ENCODE measurements at regions not wholly inside any gene's neighbourhood (a gene's known extent, or its start where the extent isn't known, plus 50 kb on each side); places are given as distances from the start of the nearest gene placed in this dataset.
"Not testable (repeated sequence)": the region's sequence is repeated elsewhere in the genome, so short reads cannot be mapped to it uniquely, and the experiment has no call there.

GRCh38 chr6:68533339-68533795 is 101.7 kb upstream of the ADGRB3 start:
- no peak for DNase-seq (ENCODE audit: extremely low spot score)
- TF ChIP-seq HDGF (IDR thresholded peaks at IDR 0.05; ENCODE audit: borderline replicate concordance) (no peak), TARDBP (IDR thresholded peaks at IDR 0.05) (no peak), LEF1 (IDR thresholded peaks at IDR 0.05; ENCODE audit: borderline replicate concordance) (no peak), FOXM1 (IDR thresholded peaks at IDR 0.05; ENCODE audit: borderline replicate concordance) (no peak), BHLHE40 (IDR thresholded peaks at IDR 0.05; ENCODE audit: borderline replicate concordance) (no peak), SUZ12 (IDR thresholded peaks at IDR 0.05) (no peak), ZNF384 (IDR thresholded peaks at IDR 0.05) (no peak), ELF4 (IDR thresholded peaks at IDR 0.05) (no peak), FOXK2 (IDR thresholded peaks at IDR 0.05) (no peak), L3MBTL2 (conservative IDR thresholded peaks at IDR 0.05) (no peak), NFRKB (IDR thresholded peaks at IDR 0.05) (no peak), CTBP1 (IDR thresholded peaks at IDR 0.05; ENCODE audit: borderline replicate concordance) (no peak), ARNT (IDR thresholded peaks at IDR 0.05) (no peak), SP1 (IDR thresholded peaks at IDR 0.05) (no peak), FOXA1 (IDR thresholded peaks at IDR 0.05) (no peak), PKNOX1 (IDR thresholded peaks at IDR 0.05) (no peak)
- POLR2A ChIA-PET, result no interaction called here
- CTCF ChIA-PET, result no interaction called here

- CTCF ChIA-PET, result no interaction called here
- DNase-seq (ENCODE audit: extremely low spot score), result no peak
- TF ChIP-seq HDGF (IDR thresholded peaks at IDR 0.05; ENCODE audit: borderline replicate concordance), result no peak
- no peak for TF ChIP-seq SP1 (IDR thresholded peaks at IDR 0.05)
- no peak for TF ChIP-seq NFRKB (IDR thresholded peaks at IDR 0.05)
- TF ChIP-seq CTBP1 (IDR thresholded peaks at IDR 0.05; ENCODE audit: borderline replicate concordance), result no peak
- no peak for TF ChIP-seq ZNF384 (IDR thresholded peaks at IDR 0.05)
- TF ChIP-seq SUZ12 (IDR thresholded peaks at IDR 0.05), result no peak
- no peak for TF ChIP-seq ARNT (IDR thresholded peaks at IDR 0.05)
- no peak for TF ChIP-seq FOXM1 (IDR thresholded peaks at IDR 0.05; ENCODE audit: borderline replicate concordance)
- TF ChIP-seq L3MBTL2 (conservative IDR thresholded peaks at IDR 0.05), result no peak
- no peak for TF ChIP-seq FOXA1 (IDR thresholded peaks at IDR 0.05)
- TF ChIP-seq TARDBP (IDR thresholded peaks at IDR 0.05), result no peak
- no peak for TF ChIP-seq BHLHE40 (IDR thresholded peaks at IDR 0.05; ENCODE audit: borderline replicate concordance)
- no peak for TF ChIP-seq FOXK2 (IDR thresholded peaks at IDR 0.05)
- no peak for TF ChIP-seq LEF1 (IDR thresholded peaks at IDR 0.05; ENCODE audit: borderline replicate concordance)
- no peak for TF ChIP-seq ELF4 (IDR thresholded peaks at IDR 0.05)
- POLR2A ChIA-PET, result no interaction called here
These were observed 107.4 kb upstream of the ADGRB3 start for GRCh38 chr6:68527691-68528090.

GRCh38 chr6:68506911-68507310 is 128.2 kb upstream of the ADGRB3 start:
- POLR2A ChIA-PET, result no interaction called here
- CTCF ChIA-PET, result no interaction called here
- DNase-seq (ENCODE audit: extremely low spot score), result no peak
- no peak for TF ChIP-seq SUZ12 (IDR thresholded peaks at IDR 0.05)
- no peak for TF ChIP-seq ELF4 (IDR thresholded peaks at IDR 0.05)
- no peak for TF ChIP-seq HDGF (IDR thresholded peaks at IDR 0.05; ENCODE audit: borderline replicate concordance)
- TF ChIP-seq PKNOX1 (IDR thresholded peaks at IDR 0.05), result no peak
- no peak for TF ChIP-seq BHLHE40 (IDR thresholded peaks at IDR 0.05; ENCODE audit: borderline replicate concordance)
- no peak for TF ChIP-seq SP1 (IDR thresholded peaks at IDR 0.05)
- TF ChIP-seq CTBP1 (IDR thresholded peaks at IDR 0.05; ENCODE audit: borderline replicate concordance), result no peak
- TF ChIP-seq L3MBTL2 (conservative IDR thresholded peaks at IDR 0.05), result no peak

GRCh38 chr6:68502946-68503345 is 132.1 kb upstream of the ADGRB3 start:
- ChIA-PET POLR2A (no interaction called here), CTCF (no interaction called here)
- TF ChIP-seq LEF1 (IDR thresholded peaks at IDR 0.05; ENCODE audit: borderline replicate concordance), result no peak
- DNase-seq (ENCODE audit: extremely low spot score), result no peak

GRCh38 chr6:68497927-68498326 is 137.2 kb upstream of the ADGRB3 start:
- POLR2A ChIA-PET, result no interaction called here
- TF ChIP-seq HDGF (IDR thresholded peaks at IDR 0.05; ENCODE audit: borderline replicate concordance), result no peak
- TF ChIP-seq BHLHE40 (IDR thresholded peaks at IDR 0.05; ENCODE audit: borderline replicate concordance), result no peak
- TF ChIP-seq ELF4 (IDR thresholded peaks at IDR 0.05), result no peak
- TF ChIP-seq ARNT (IDR thresholded peaks at IDR 0.05), result no peak
- no peak for TF ChIP-seq PKNOX1 (IDR thresholded peaks at IDR 0.05)
- TF ChIP-seq CTBP1 (IDR thresholded peaks at IDR 0.05; ENCODE audit: borderline replicate concordance), result no peak
- no peak for TF ChIP-seq FOXA1 (IDR thresholded peaks at IDR 0.05)
- no peak for TF ChIP-seq SUZ12 (IDR thresholded peaks at IDR 0.05)
- TF ChIP-seq SP1 (IDR thresholded peaks at IDR 0.05), result no peak
- TF ChIP-seq ZNF384 (IDR thresholded peaks at IDR 0.05), result no peak
- no peak for TF ChIP-seq L3MBTL2 (conservative IDR thresholded peaks at IDR 0.05)
- no peak for TF ChIP-seq NFRKB (IDR thresholded peaks at IDR 0.05)
- no peak for TF ChIP-seq FOXK2 (IDR thresholded peaks at IDR 0.05)
- no peak for TF ChIP-seq LEF1 (IDR thresholded peaks at IDR 0.05; ENCODE audit: borderline replicate concordance)
- no peak for TF ChIP-seq FOXM1 (IDR thresholded peaks at IDR 0.05; ENCODE audit: borderline replicate concordance)
- TF ChIP-seq TARDBP (IDR thresholded peaks at IDR 0.05), result no peak
- DNase-seq (ENCODE audit: extremely low spot score), result no peak
- CTCF ChIA-PET, result no interaction called here

GRCh38 chr6:68494880-68495279 is 140.2 kb upstream of the ADGRB3 start:
- POLR2A ChIA-PET; CTCF ChIA-PET; DNase-seq (ENCODE audit: extremely low spot score): not testable (repeated sequence)

- TF ChIP-seq CTBP1 (IDR thresholded peaks at IDR 0.05; ENCODE audit: borderline replicate concordance), result no peak
- no peak for DNase-seq (ENCODE audit: extremely low spot score)
- ChIA-PET CTCF (no interaction called here), POLR2A (no interaction called here)
These were observed 158.5 kb upstream of the ADGRB3 start for GRCh38 chr6:68476611-68477010.
